ENCODE measurements at regions not wholly inside any gene's neighbourhood (a gene's known extent, or its start where the extent isn't known, plus 50 kb on each side); places are given as distances from the start of the nearest gene placed in this dataset.

DNA sequence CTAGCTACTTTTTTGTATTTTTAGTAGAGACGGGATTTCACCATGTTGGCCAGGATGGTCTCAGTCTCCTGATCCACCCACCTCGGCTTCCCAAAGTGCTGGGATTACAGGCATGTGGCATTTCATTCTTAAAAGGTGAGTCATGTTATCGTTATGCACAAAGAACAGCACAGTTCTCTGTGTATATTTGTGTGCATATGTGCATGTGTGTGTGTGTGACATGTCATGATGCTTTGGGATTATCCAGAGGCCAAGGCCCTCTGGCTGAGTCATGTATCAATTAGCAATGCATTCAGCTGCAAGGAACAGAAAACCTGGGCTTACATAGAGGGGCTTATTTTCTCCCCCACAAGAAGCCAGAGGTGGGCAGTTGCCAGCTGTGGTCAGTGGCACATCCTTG, 301.7 kb upstream of the KAZN start:
- Histone ChIP-seq H3K9ac (ENCODE audit: low read depth, low read length) (no peak overlapping the region), H3K36me3 (ENCODE audit: insufficient read depth, low read length) (no peaks in the 10 kb centered on the region), H3K4me3 (ENCODE audit: low read length) (no peak overlapping the region), H3K4me1 (ENCODE audit: control insufficient read depth, insufficient read depth, low read length) (peaks cover 6% of the 10 kb centered on the region), H3K27me3 (ENCODE audit: control insufficient read depth, insufficient read depth, low read length) (no peaks in the 10 kb centered on the region), H3K4me2 (ENCODE audit: low read length) (no peak overlapping the region), H3K9me3 (replicated peaks; ENCODE audit: low read length) (no peaks in the 10 kb centered on the region)

DNA sequence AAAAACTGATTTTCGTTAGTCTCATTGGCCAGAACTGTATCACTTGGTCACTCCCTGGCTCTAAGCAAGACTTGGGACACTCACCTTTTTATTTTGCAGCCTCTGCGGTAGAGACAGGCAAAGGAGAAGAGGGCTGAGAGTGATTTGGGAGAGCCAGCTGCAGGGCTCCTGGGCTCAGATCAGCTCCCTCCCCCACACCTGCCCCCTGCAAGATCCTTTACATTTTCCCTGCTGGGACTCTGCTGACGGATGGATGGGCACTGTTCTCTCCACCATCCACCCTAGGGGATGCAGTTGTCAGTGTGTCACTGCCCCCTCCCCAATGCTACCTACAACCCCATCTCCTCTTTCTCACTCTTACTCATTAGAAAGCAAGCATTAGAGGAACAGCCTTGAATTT, 301.1 kb upstream of the KAZN start:
- Histone ChIP-seq H3K4me2 (ENCODE audit: low read length) (no peak overlapping the region), H3K4me3 (ENCODE audit: low read length) (no peak overlapping the region), H3K27me3 (ENCODE audit: control insufficient read depth, insufficient read depth, low read length) (no peaks in the 10 kb centered on the region), H3K9ac (ENCODE audit: low read depth, low read length) (no peak overlapping the region), H3K4me1 (ENCODE audit: control insufficient read depth, insufficient read depth, low read length) (peaks cover 6% of the 10 kb centered on the region), H3K36me3 (ENCODE audit: insufficient read depth, low read length) (no peaks in the 10 kb centered on the region), H3K9me3 (replicated peaks; ENCODE audit: low read length) (no peaks in the 10 kb centered on the region)

GRCh38 chr1:14298806-14299205, 299.7 kb upstream of the KAZN start:
- Histone ChIP-seq H3K4me3 (ENCODE audit: low read length) (no peak overlapping the region), H3K4me2 (ENCODE audit: low read length) (no peak overlapping the region), H3K9ac (ENCODE audit: low read depth, low read length) (no peak overlapping the region), H3K4me1 (ENCODE audit: control insufficient read depth, insufficient read depth, low read length) (peaks cover 6% of the 10 kb centered on the region), H3K27me3 (ENCODE audit: control insufficient read depth, insufficient read depth, low read length) (no peaks in the 10 kb centered on the region), H3K36me3 (ENCODE audit: insufficient read depth, low read length) (no peaks in the 10 kb centered on the region), H3K9me3 (replicated peaks; ENCODE audit: low read length) (no peaks in the 10 kb centered on the region)

GRCh38 chr1:14300991-14301703, 297.3 kb upstream of the KAZN start:
- Histone ChIP-seq H3K27me3 (ENCODE audit: control insufficient read depth, insufficient read depth, low read length) (no peaks in the 10 kb centered on the region), H3K36me3 (ENCODE audit: insufficient read depth, low read length) (no peaks in the 10 kb centered on the region), H3K9ac (ENCODE audit: low read depth, low read length) (no peak overlapping the region), H3K4me2 (ENCODE audit: low read length) (no peak overlapping the region), H3K4me3 (ENCODE audit: low read length) (no peak overlapping the region), H3K4me1 (ENCODE audit: control insufficient read depth, insufficient read depth, low read length) (peaks cover 14% of the 10 kb centered on the region), H3K9me3 (replicated peaks; ENCODE audit: low read length) (no peaks in the 10 kb centered on the region)

GRCh38 chr1:14301704-14302024, 296.8 kb upstream of the KAZN start:
- H3K4me1 ChIP-seq (ENCODE audit: control insufficient read depth, insufficient read depth, low read length), result peaks cover 14% of the 10 kb centered on the region
- no peak overlapping the region for H3K4me3 ChIP-seq (ENCODE audit: low read length)
- H3K9ac ChIP-seq (ENCODE audit: low read depth, low read length), result no peak overlapping the region
- H3K9me3 ChIP-seq (replicated peaks; ENCODE audit: low read length), result no peaks in the 10 kb centered on the region
- H3K36me3 ChIP-seq (ENCODE audit: insufficient read depth, low read length), result no peaks in the 10 kb centered on the region
- H3K27me3 ChIP-seq (ENCODE audit: control insufficient read depth, insufficient read depth, low read length), result no peaks in the 10 kb centered on the region
- no peak overlapping the region for H3K4me2 ChIP-seq (ENCODE audit: low read length)

- H3K9ac ChIP-seq (ENCODE audit: low read depth, low read length), result no peak overlapping the region
- H3K4me1 ChIP-seq (ENCODE audit: control insufficient read depth, insufficient read depth, low read length), result peaks cover 11% of the 10 kb centered on the region
- no peaks in the 10 kb centered on the region for H3K9me3 ChIP-seq (replicated peaks; ENCODE audit: low read length)
- H3K27me3 ChIP-seq (ENCODE audit: control insufficient read depth, insufficient read depth, low read length), result no peaks in the 10 kb centered on the region
- no peaks in the 10 kb centered on the region for H3K36me3 ChIP-seq (ENCODE audit: insufficient read depth, low read length)
- H3K4me2 ChIP-seq (ENCODE audit: low read length), result no peak overlapping the region
- no peak overlapping the region for H3K4me3 ChIP-seq (ENCODE audit: low read length)
These were observed 296.5 kb upstream of the KAZN start for GRCh38 chr1:14302025-14302424.

- Histone ChIP-seq H3K9ac (ENCODE audit: low read depth, low read length) (no peak overlapping the region), H3K36me3 (ENCODE audit: insufficient read depth, low read length) (no peaks in the 10 kb centered on the region), H3K4me1 (ENCODE audit: control insufficient read depth, insufficient read depth, low read length) (peaks cover 8% of the 10 kb centered on the region), H3K4me3 (ENCODE audit: low read length) (no peak overlapping the region), H3K4me2 (ENCODE audit: low read length) (no peak overlapping the region), H3K9me3 (replicated peaks; ENCODE audit: low read length) (no peaks in the 10 kb centered on the region), H3K27me3 (ENCODE audit: control insufficient read depth, insufficient read depth, low read length) (no peaks in the 10 kb centered on the region)
These were observed 295.5 kb upstream of the KAZN start for GRCh38 chr1:14303011-14303410.

GRCh38 chr1:14304381-14304865, 294.1 kb upstream of the KAZN start:
- H3K9ac ChIP-seq (ENCODE audit: low read depth, low read length), result no peak overlapping the region
- no peaks in the 10 kb centered on the region for H3K27me3 ChIP-seq (ENCODE audit: control insufficient read depth, insufficient read depth, low read length)
- no peak overlapping the region for H3K4me3 ChIP-seq (ENCODE audit: low read length)
- no peak overlapping the region for H3K4me2 ChIP-seq (ENCODE audit: low read length)
- no peaks in the 10 kb centered on the region for H3K36me3 ChIP-seq (ENCODE audit: insufficient read depth, low read length)
- H3K4me1 ChIP-seq (ENCODE audit: control insufficient read depth, insufficient read depth, low read length), result peaks cover 8% of the 10 kb centered on the region
- no peaks in the 10 kb centered on the region for H3K9me3 ChIP-seq (replicated peaks; ENCODE audit: low read length)

DNA sequence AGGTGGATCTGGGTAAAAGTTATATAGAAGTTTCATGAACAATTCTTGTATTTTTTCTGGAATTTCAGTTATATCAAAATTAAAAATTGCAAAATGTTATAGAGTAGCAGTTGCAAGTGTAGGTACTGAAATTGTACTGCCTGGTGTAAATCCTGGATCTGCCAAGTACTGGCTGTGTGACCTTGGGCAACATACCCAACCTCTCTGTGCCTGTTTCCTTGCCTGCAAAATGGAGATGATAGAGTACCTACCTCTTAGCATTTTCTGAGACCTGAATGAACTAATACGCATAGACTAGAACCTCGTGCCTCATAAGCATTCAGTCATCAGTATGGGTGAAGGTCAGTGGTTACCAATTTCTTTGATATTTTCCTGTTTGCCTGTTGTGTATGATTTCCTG, 290.0 kb upstream of the KAZN start:
- Histone ChIP-seq H3K36me3 (ENCODE audit: insufficient read depth, low read length) (no peaks in the 10 kb centered on the region), H3K4me2 (ENCODE audit: low read length) (no peak overlapping the region), H3K9me3 (replicated peaks; ENCODE audit: low read length) (no peaks in the 10 kb centered on the region), H3K4me3 (ENCODE audit: low read length) (no peak overlapping the region), H3K4me1 (ENCODE audit: control insufficient read depth, insufficient read depth, low read length) (peaks cover 8% of the 10 kb centered on the region), H3K9ac (ENCODE audit: low read depth, low read length) (no peak overlapping the region), H3K27me3 (ENCODE audit: control insufficient read depth, insufficient read depth, low read length) (no peaks in the 10 kb centered on the region)

- H3K4me1 ChIP-seq (ENCODE audit: control insufficient read depth, insufficient read depth, low read length), result no peaks in the 10 kb centered on the region
- H3K9me3 ChIP-seq (replicated peaks; ENCODE audit: low read length), result no peaks in the 10 kb centered on the region
- no peak overlapping the region for H3K4me3 ChIP-seq (ENCODE audit: low read length)
- H3K27me3 ChIP-seq (ENCODE audit: control insufficient read depth, insufficient read depth, low read length), result no peaks in the 10 kb centered on the region
- no peaks in the 10 kb centered on the region for H3K36me3 ChIP-seq (ENCODE audit: insufficient read depth, low read length)
- H3K9ac ChIP-seq (ENCODE audit: low read depth, low read length), result no peak overlapping the region
- H3K4me2 ChIP-seq (ENCODE audit: low read length), result no peak overlapping the region
These were observed 288.5 kb upstream of the KAZN start for GRCh38 chr1:14309984-14310383.

DNA sequence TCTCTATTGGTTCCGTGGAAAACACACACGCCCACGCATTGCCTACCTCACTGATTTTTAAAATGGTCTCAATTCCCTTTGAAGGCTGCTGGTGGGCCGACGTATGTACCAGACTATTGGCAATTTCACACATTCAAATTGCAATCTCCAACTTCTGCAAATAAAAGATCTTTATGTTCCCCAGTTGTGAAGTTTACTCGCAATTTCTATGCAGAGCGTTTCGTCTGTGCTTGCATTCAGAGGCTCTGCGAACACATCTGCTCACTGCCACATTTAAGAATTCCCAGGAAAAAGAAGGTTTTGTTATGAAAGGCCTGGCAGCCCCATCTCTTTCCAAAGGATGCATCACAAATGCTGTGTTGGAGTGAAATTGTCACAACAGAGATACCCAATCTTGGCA, 288.0 kb upstream of the KAZN start:
- Histone ChIP-seq H3K9me3 (replicated peaks; ENCODE audit: low read length) (no peaks in the 10 kb centered on the region), H3K4me1 (ENCODE audit: control insufficient read depth, insufficient read depth, low read length) (no peaks in the 10 kb centered on the region), H3K27me3 (ENCODE audit: control insufficient read depth, insufficient read depth, low read length) (no peaks in the 10 kb centered on the region), H3K4me3 (ENCODE audit: low read length) (no peak overlapping the region), H3K9ac (ENCODE audit: low read depth, low read length) (no peak overlapping the region), H3K4me2 (ENCODE audit: low read length) (no peak overlapping the region), H3K36me3 (ENCODE audit: insufficient read depth, low read length) (no peaks in the 10 kb centered on the region)

DNA sequence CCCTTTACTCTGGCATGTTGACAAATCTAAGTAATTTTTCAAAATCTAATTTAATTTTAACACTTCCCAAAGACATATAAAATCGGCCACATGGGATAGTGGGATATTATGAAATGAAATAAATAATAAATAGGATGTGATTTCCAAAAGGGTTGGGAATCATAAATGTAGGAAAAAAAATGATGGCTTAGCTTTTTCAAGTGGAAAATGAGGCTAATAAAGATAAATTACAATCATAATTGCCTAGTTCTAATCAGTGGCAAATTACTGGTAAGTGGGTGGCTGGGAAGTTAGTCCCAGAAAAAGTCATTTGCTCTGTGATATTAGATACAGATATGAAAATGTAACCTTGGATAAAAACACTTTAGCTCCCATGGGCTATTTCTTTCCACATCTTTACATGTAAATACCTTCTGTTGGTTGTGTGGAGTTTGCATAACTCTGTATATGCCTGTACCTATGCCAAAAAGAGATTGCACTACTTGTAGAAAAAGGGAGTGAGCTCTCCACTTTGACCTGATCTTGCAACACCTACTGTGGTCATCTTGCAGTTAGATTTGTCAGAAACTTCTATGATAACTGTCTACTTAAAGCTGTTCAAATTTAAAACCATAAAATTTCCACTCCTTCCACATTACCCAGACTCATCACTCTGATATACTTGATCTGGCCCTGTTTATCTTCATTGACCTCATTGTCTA, 284.6 kb upstream of the KAZN start:
- Histone ChIP-seq H3K4me1 (ENCODE audit: control insufficient read depth, insufficient read depth, low read length) (no peaks in the 10 kb centered on the region), H3K36me3 (ENCODE audit: insufficient read depth, low read length) (no peaks in the 10 kb centered on the region), H3K4me3 (ENCODE audit: low read length) (no peak overlapping the region), H3K9me3 (replicated peaks; ENCODE audit: low read length) (no peaks in the 10 kb centered on the region), H3K9ac (ENCODE audit: low read depth, low read length) (no peak overlapping the region), H3K4me2 (ENCODE audit: low read length) (no peak overlapping the region), H3K27me3 (ENCODE audit: control insufficient read depth, insufficient read depth, low read length) (no peaks in the 10 kb centered on the region)

All from skeletal muscle satellite cell (primary cell).